NCI-H1105 treated with DMSO at 0.1 percent for 48 hours (cell line): ENCODE measurements at regions not wholly inside any gene's neighbourhood (a gene's known extent, or its start where the extent isn't known, plus 50 kb on each side); places are given as distances from the start of the nearest gene placed in this dataset.

ENCODE experiments used
- DNase-seq: peaks from one replicate; lab custom pipeline; 2025; lab: John Stamatoyannopoulos, UW

DNA sequence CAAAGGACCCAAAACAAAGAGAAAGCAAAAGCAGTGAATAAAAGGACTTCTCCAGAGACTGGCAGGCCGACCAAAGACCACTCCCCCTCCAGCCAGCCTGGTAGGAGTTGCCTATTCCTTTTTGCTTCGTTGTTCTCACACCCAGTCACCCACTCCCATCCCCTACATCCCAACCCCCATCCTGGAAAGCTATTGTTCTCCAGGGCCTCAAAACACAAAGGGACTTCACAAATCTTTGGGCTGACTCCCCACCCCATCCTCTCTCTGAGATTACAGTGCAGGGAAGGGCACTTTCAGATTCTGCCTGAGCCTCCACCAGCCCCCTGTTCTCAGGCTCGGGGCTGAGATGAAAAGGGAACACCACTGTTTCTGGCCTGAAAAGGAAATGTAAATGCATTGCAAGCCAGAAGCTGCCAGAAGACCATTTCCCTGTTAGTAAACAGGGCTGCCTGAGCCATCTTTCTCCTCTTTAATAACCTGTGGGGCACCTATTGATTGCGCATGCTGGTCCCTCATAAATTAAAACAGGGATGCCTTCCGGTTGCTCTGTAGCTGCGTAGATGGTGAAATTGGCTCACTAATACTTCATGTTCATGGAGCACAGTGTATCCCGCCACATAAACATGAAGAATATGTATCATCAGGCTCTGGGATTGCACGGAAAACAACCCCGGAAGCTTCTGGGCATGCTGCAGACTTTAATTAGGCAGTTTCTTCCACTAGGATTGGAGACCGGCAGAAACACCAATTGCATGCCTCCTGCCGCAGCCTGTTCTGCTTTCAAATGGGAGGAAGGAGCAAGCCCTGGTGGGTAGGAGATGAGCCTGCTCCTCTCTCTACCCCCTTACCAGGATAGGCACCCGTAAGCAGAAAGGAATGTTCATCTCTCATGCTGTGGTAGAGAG lies 130.3 kb upstream of the FUT8 start:
- no peak for DNase-seq

DNA sequence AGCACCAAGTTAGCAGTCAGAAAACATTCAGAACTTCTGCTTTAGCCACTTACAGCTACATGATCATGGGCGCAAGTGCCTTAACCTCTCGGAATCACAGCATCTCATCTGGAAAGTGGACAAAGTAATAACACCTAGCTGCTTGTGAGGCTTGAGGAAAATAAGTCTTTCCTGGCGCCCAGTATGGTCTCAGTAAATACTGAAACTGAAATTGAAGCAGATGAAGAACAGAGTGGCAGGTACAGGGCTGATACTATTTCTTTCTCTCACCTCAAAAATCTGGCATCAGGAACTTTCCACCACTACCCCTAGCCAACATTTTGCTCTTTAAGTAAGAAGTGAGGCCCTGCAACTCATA lies 129.7 kb upstream of the FUT8 start:
- DNase-seq, result no peak

DNA sequence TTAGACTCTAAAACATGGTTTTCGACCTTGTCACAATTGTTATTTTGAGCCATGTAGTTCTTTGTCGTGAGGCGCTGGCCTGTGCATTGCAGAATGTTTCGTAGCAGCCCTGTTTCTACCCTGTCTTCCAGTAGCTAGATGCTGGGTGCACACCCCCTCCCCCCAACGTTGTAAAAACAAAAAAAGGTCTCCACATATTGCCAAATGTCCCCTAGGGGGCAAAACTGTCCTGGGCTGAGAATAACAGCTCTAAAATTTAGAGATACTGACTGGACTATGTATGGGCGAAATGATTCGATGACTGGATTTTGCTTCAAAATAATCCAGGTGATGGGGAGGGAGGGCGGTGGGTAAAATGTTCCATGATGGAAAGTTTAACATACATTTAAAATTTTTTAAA lies 126.1 kb upstream of the FUT8 start:
- no peak for DNase-seq

DNA sequence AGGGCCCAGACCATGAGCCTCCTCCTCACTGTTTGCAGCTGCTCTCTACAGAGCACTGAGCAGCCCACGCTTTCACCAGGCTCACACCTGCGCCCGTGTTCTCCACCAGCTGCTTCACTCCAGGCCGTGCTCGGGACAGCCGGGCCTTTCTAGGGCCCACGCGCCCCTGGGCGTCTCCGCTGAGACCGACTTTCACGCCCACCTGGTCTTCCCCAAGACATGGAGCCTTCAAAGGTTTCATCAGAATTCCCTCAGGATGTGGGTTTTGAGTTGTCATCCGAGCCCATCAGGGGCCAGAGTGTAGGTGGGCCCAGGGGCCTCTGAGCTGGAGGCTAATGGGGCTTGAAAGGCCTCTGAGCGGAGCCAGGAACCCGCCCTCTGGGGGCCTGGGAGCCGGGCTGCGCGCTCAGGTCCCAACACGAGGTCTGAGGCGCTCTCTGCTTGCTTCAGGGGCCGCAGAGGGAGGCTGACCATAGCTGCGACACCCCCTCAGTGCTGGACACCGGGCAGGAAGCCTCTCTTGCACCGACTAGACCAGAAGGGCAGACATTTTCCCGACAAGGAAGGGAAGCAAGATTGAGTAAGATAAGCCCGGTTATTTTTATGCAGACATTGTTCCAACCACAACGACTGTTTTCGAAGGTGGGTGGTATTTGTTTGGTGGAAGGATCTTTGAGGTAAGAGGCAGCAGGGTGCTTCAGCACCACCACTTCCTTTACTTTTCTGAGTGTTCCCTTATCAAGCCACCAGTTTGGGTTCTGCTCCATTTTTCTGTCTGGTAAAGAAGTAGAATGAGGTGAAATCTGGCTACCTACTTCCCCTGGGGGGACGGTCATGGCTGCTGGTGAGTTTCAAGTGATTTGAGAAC lies 125.0 kb upstream of the FUT8 start:
- no peak for DNase-seq

DNA sequence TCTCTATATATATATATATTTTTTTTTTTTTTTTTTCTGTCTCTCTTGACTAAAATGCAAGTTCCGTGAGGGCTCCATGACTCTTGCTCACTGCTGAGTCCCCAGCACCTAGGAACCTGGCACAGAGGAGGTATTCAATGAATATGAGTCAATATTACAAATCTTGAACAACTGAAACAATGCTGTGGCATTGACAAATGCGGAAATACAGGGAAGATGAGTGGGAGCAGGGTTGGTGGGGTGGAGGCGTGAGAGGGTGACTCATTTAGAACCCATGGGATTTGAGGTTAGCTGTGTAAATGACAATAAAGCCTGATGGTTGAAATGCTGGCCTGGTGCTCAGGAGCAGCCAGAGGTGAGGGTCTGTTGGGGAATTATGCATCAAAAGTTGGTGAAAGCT lies 121.7 kb upstream of the FUT8 start:
- DNase-seq, result no peak

DNA sequence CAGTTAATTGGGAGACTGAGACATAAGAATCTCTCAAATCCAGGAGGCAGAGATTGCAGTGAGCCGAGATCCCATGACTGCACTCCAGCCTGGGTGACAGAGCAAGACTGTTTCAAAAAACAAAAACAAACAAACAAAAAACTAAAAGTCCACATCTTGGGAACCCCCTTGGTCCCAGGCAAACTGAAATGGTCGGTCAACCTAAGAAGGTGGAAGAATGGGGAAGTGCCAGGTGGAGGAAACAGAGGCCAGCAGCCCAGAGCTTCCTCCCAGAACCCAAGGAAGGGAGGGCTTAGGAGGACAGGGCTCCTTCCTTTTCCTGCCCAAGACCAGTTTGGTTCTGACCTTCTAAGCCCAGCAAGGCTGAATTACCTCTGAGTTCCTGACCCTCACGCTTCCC lies 121.0 kb upstream of the FUT8 start:
- DNase-seq, result no peak

DNA sequence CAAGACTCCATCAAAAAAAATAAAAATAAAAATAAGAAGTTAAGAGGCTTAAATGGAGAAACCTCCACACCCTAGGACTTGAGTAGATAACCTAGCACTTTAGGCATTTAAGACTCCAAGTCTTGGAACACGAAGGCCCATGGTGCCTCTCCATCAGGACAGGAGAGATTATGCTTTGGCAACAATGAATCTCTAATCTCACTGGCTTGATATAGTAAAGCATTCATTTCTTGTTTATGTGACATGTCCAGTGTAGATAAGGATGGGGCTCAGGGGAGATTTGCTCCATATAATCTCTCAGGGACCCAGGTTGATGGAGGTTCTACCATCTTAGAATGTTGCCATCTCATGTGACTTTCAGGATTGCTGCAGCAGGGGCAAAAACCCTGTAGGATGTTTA lies 117.7 kb upstream of the FUT8 start:
- DNase-seq, result no peak

DNA sequence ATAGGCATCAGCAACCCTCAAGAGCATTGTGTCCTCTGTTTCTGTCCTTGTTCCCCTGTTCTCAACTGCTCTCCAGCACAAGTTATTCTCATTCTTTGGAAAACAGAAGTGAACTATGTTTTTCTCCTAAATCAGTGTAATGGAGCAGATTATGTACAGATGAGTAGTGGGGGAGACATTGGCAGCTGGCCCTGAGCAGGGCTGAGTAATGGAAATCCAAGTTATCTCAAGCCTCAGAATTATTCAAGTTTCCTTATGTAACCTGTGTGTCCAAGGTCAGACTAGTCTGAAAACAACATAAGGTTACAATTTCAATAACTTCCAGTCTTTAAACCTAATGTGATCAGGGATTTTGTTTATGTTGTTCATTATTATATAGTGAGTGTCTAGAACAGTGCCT lies 116.1 kb upstream of the FUT8 start:
- DNase-seq, result no peak

DNA sequence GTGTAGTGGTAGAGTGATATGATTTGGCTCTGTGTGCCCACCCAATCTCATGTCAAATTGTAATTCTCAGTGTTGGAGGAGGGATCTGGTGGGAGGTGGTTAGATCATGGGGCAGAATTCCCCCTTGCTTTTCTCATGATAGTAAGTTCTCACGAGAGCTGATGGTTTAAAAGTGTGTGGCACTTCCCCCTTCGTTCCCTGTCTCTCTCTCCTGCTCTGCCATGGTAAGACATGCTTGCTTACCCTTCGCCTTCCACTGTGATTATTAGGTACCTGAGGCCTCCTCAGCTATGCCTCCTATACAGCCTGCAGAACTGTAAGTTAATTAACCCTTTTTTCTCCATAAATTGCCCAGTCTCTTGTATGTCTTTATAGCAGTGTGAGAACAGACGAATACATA lies 115.7 kb upstream of the FUT8 start:
- DNase-seq, result no peak

DNA sequence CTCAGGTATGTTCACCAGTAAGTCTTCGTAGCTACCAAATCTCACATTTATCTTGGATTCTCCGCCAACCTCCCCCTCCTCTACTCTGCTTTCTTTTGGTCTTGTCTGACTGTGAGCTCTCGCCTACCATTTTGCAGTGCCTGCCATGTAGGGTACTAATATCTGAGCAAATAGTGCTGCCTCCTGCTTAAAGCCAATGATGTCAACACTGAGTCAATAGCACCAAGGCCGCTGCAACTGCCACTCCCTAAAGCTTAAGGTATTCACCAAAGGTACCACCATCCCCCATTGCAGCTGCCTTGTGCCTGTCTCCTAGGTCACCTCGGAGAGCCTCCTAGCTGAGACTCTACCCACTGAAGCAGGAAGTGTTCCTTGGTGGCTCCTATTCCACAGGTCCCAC lies 114.8 kb upstream of the FUT8 start:
- no peak for DNase-seq

DNA sequence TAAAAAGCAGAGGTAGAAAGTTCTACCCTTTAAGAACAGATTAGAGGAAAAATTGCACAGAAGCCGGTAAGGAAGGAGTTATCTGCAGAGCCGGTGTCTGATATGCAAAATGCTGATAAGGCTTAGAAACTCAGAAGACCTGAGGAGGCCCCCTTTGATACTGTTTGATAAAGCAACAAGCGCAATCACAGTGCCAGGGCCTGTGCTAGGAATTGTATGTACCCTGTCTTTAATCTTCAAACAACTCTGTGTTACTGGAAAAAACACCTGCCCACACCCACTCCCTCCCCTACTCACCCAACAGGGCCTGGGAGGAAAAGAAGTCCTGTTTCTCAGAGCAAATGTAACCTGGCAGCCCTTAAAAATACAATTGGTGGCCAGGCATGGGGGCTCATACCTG lies 112.7 kb upstream of the FUT8 start:
- no peak for DNase-seq

DNA sequence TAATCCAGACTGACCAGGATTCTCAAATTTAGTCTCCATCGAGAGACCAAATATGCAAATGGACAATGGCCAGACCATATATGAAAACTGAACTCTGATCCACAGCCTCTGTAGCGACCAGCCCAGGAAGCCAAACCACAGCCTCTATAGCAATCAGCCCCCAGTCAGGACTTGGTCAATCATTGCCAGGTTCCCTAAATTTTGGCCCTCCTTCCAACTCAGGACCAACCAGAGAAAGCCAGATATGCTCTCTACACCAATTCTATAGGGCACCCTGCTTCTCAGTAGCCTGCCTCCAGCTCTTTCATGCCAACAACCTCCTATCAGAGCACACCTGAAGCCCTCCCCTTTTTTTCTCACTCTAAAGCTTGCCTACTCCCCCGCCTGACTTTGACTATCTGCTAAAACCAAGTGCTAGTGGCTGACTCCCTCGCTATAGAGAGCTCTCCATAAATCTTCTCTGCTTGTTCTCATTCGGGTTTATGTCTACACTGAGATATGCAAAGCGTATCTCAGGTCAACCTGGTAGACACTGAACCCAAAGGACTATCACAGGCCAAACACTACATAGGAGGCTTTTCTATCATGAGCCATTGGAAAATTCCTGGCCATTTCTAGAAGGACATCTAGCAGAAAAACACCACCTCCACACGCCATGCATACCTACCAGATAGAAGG lies 110.5 kb upstream of the FUT8 start:
- DNase-seq, result no peak

DNA sequence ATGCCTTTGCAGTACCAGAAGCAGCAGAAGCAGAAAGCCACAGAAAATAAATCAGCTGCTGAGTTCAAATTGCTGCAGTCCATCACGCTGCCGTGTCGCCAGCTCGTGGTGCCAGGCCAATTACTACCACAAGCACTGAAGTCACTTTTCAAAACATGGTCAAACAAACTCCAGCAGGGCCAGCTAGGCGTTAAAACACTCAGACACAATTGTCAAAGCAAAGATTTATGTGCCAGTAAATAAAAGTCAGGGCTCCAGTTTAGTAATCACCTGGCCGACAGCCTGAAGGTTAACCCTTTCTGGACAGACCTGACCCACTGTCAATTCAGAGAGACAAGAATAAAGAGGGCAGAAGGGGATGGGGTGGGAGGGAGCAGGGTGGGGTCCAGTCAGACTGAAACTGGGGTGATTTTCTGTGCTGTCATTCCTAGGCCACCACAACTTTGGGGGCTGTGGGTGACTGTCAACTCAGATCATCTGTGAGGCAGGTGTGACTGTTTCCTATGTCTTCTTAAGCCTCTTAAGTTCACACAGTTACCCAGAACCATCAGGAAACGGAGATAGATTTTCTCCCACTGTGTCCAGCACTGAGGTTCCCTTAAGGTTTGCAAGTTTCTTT lies 109.8 kb upstream of the FUT8 start:
- DNase-seq, result peak; percentile 85

DNA sequence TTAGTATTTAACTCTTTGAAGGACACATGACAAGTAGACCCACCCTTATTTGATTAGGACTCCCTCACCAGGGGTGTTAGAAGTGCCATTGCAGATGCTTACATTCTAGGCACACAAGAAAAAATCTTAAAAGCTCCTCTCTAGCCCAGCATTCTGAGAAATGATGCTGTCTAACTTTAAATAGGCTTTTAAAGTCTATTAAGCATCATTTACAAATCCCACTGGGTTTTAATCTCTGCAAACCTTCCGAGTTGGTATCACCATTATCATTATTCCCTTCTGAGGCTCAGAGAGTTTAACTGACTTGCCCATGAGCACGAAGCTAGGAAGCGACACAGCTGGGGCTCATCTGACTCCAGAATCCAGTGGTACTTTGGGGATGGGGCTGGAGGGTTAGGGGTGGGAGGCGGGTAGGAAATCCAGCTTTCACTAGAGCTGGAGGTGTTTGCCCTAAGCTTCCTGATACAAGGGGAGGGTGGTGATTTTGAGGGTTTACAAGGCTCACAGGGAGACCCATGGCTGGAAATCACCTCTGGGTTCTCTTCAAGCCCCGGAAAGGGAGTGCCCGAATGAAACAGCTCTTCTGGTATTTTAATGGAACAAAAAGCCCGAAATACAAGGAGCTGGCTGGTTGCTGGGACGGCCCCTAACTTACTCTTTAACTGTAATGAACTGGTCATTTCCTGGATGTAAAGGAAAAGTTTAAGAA lies 109.2 kb upstream of the FUT8 start:
- DNase-seq, result no peak

DNA sequence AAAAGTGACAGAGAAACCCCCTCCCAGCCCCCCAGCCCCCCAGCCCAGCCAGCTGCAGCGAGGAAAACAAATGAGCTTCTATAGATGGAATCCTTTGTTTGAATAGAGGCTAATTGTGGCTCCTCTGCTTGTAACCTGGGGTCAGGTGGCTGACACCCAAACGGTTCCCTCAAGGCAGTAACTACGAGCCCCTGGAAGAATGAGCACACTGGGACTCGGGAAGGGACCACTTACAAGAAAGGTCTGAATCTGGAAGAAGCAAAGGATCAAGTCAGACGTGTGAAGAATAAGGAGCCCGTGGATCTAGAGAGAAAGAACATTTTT lies 108.7 kb upstream of the FUT8 start:
- peak; percentile 23 for DNase-seq

DNA sequence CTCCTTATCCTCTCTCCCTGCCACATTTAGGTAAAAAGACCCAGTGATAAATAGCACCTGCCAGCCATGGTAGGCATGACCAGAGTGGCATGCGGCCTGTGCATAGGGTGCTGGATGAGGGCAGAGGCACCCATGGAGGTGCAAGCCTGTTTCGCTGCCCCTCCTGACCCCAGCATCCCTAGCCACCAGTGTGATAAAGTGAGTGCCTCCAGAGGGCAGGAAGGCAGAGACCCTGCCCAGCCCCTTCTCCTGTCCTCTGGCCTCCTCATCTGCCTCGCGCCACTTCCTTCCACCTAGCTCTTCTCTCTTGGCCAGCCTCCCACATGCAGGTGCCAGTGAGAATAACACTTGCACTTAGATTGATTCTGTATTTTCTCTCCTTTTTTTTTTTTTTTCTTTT lies 108.3 kb upstream of the FUT8 start:
- DNase-seq, result no peak

DNA sequence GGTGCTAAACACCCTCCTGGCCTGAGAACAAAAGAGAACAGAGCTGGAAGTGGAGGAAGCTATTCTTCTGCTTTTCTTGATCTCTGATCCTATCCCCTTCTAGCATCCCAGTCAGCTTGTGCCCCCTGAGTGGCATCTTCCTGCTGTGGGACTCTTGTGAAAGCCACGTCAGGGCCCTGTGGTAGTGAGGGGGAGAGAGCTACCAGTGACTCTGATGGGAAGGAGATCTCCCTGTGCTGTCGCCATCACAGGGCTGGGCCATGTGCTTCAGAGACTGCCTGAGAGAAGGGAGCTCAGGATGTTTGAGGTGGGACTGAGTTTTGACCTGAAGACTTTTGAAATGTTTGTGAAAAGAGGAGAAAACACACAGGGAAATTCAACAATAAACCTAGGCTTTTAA lies 107.6 kb upstream of the FUT8 start:
- DNase-seq, result no peak

DNA sequence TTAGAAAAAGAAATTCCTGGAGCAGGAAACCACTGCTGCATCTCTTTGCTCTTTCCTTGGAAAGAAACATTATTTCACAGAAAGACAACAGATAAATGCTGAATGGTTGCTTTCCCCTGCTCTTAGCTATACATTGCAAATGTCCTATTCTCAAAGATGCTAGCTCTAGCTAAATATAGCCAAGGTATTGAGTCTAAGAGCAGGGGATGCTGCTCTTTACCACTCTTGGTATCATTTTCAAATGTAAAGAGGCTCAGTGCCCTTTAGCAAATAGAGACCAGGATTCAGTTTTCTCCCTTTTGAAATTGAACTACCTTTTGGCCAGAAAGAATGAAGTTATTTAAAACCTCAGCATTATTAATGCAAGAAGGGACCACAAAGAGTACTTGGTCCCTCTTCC lies 104.0 kb upstream of the FUT8 start:
- DNase-seq, result no peak

DNA sequence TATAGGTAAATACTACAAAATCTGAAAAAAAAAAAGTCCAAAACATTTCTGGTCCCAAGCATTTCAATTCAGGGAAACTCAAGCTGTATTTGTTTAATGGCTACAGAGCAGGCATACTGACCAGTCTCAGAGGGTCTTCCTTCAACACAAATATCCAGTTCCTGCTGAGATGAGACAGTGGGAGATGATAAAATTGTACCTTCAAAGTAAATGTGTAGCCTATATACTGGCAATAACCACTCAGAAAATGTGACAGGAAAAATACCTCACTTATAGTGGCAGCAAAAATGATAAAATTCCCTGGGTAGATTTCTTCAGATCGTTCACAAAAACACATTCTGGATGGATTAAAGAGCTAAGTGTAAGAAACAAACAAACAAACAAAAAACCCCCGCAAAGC lies 102.0 kb upstream of the FUT8 start:
- DNase-seq, result no peak

DNA sequence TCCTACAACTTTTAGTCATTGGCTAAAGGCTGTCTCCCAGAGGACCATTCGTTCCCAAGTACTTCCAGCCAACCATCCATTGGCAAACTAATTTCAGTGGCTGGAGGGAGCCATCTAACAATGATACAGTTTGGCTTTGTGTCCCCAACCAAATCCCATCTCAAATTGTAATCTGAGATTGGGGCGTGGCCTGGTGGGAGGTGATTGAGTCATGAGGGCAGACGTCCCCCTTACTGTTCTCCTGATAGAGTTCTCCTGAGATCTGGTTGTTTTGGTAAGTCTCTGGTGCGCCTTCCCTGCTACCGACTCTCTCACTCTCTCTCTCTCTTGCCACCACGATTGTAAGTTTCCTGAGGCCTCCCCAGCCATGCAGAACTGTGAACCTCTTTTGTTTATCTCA lies 99.7 kb upstream of the FUT8 start:
- DNase-seq, result no peak

DNA sequence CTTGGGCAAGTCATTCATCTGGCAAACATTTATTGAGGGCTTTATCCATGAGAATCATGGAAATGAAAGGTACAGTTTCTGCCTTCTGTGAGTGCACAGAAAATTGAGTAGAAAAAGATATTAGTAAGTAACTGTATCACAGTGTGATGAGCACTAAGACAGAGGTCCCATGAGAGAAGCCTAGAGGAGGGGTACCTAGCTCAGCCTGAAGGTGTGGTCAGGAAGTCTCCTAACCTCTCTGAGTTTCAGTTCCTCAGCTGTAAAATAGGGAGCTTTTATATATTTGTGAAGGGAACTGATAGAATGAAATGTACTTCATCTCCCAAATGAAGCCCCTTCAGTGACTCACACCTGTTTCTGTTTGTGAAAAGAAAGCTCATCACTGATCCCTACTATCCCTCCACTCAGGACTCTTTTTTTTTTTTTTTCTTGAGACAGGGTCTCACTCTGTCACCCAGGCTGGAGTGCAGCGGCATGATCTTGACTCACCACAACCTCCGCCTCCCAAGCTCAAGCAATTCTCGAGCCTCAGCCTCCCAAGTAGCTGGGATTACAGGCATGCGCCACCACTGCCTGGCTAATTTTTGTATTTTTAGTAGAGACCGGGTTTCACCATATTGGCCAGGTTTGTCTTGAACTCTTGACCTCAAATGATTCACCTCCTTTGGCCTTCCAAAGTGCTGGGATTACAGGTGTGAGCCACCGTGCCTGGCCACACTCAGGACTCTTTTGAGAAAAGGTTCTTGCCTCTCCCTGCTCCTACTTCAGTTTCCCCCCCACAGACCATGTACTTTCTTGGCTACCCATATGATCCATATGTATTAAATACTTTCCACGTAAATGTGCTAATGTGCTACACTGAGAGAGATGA lies 93.7 kb upstream of the FUT8 start:
- DNase-seq, result no peak
